GM23338 (cell line): ENCODE measurements at regions not wholly inside any gene's neighbourhood (a gene's known extent, or its start where the extent isn't known, plus 50 kb on each side); places are given as distances from the start of the nearest gene placed in this dataset.

ENCODE experiments used
- ATAC-seq: fragments of 200-7000 bp; cut with Tn5 transposase; 3 replicates; pipeline ENCODE4 v1.9.1; 2020
- DNase-seq: peaks from one replicate; pipeline ENCODE4 v3.0.0-alpha.2; 2015; ENCODE audit warnings: low spot score
- H2AFZ ChIP-seq: fragments of 200-600 bp; sonication (generic); 2 replicates; pipeline ENCODE4 v1.8.0; 2016; ENCODE audit warnings: antibody characterized with exemption, mild to moderate bottlenecking, moderate library complexity
- H3F3A ChIP-seq: fragments of 200-600 bp; sonication (generic); replicated peaks from 2 replicates; pipeline ENCODE4 v1.8.0; 2017; ENCODE audit warnings: antibody characterized with exemption, mixed run types, low read depth
- H3K27ac ChIP-seq: fragments of 200-600 bp; sonication (generic); 2 replicates; pipeline ENCODE4 v1.6.1; 2016; ENCODE audit warnings: low read depth
- H3K27me3 ChIP-seq: fragments of 200-600 bp; sonication (generic); 2 replicates; pipeline ENCODE4 v1.8.0; 2016; ENCODE audit warnings: mild to moderate bottlenecking, mixed run types, moderate library complexity; ENCODE audit not compliant: insufficient read depth
- H3K36me3 ChIP-seq: fragments of 200-600 bp; sonication (generic); 2 replicates; pipeline ENCODE4 v1.8.0; 2016; ENCODE audit warnings: mild to moderate bottlenecking; ENCODE audit not compliant: insufficient read depth
- H3K4me1 ChIP-seq: fragments of 200-600 bp; sonication (generic); 2 replicates; pipeline ENCODE4 v1.8.0; 2016; ENCODE audit warnings: mild to moderate bottlenecking, moderate library complexity; ENCODE audit not compliant: insufficient read depth
- H3K4me2 ChIP-seq: fragments of 200-600 bp; sonication (generic); 2 replicates; pipeline ENCODE4 v1.7.1; 2017; ENCODE audit warnings: mixed run types
- H3K4me3 ChIP-seq: fragments of 200-600 bp; sonication (generic); 2 replicates; pipeline ENCODE4 v1.6.1; 2016; ENCODE audit warnings: mixed run types
- H3K79me2 ChIP-seq: fragments of 200-600 bp; sonication (generic); replicated peaks from 2 replicates; pipeline ENCODE4 v1.8.0; 2017; ENCODE audit warnings: mild to moderate bottlenecking; ENCODE audit not compliant: insufficient read depth
- H3K9me2 ChIP-seq: fragments of 200-600 bp; sonication (generic); 2 replicates; pipeline ENCODE4 v1.8.0; 2017; ENCODE audit not compliant: insufficient read depth
- H4K20me1 ChIP-seq: fragments of 200-600 bp; sonication (generic); replicated peaks from 2 replicates; pipeline ENCODE4 v1.8.0; 2017; ENCODE audit warnings: mild to moderate bottlenecking; ENCODE audit not compliant: insufficient read depth
- H3K27ac Mint-ChIP-seq: 2 replicates; pipeline ENCODE4 v1.8.0; 2020; ENCODE audit warnings: inconsistent platforms, mild to moderate bottlenecking, moderate library complexity, mixed read lengths
- H3K27me3 Mint-ChIP-seq: 3 replicates; pipeline ENCODE4 v1.8.0; 2022; ENCODE audit warnings: low read depth, mild to moderate bottlenecking, moderate library complexity, mixed read lengths, inconsistent platforms; ENCODE audit not compliant: insufficient read depth, poor library complexity
- H3K36me3 Mint-ChIP-seq: 3 replicates; pipeline ENCODE4 v1.8.0; 2021; ENCODE audit warnings: low read depth, mild to moderate bottlenecking, inconsistent platforms, moderate library complexity, mixed read lengths
- H3K4me1 Mint-ChIP-seq: 3 replicates; pipeline ENCODE4 v1.8.0; 2020; ENCODE audit warnings: mild to moderate bottlenecking, inconsistent platforms, mixed read lengths
- H3K4me3 Mint-ChIP-seq: 3 replicates; pipeline ENCODE4 v1.8.0; 2021; ENCODE audit warnings: moderate library complexity, mild to moderate bottlenecking, inconsistent platforms, mixed read lengths
- H3K9me3 Mint-ChIP-seq: 3 replicates; pipeline ENCODE4 v1.8.0; 2020; ENCODE audit warnings: moderate library complexity, mild to moderate bottlenecking, inconsistent platforms, mixed read lengths
- CREB1 ChIP-seq: fragments of 250-450 bp; sonication (Bioruptor Pico); IDR thresholded peaks from 2 replicates; pipeline ENCODE4 v1.5.0; 2020; ENCODE audit warnings: low read depth, mild to moderate bottlenecking, moderate library complexity
- CTCF ChIP-seq, 2 experiments: fragments of 200-600 bp in 1 of 2; sonication (generic) in 1 of 2; conservative IDR thresholded peaks; 2 replicates each; pipeline versions ENCODE4 v1.5.1 to v1.6.1; 2016 to 2017; ENCODE audit warnings: antibody characterized with exemption in 2 of 2, low read depth in 2 of 2, mild to moderate bottlenecking in 2 of 2, moderate library complexity in 1 of 2
- EZH2 ChIP-seq: fragments of 200-600 bp; sonication (generic); IDR thresholded peaks from one replicate; pipeline ENCODE4 v1.8.0; 2017; ENCODE audit warnings: antibody characterized with exemption, mild to moderate bottlenecking, low read depth; ENCODE audit not compliant: unreplicated experiment
- EZH2phosphoT487 ChIP-seq: fragments of 200-600 bp; sonication (generic); IDR thresholded peaks from one replicate; pipeline ENCODE4 v1.8.1; 2018; ENCODE audit warnings: antibody characterized with exemption; ENCODE audit not compliant: unreplicated experiment
- JUNB ChIP-seq: IDR thresholded peaks from one replicate; pipeline ENCODE4 v1.6.1; 2016; ENCODE audit warnings: antibody characterized with exemption; ENCODE audit not compliant: unreplicated experiment
- NANOG ChIP-seq: IDR thresholded peaks from 2 replicates; pipeline ENCODE4 v1.6.1; 2016; ENCODE audit warnings: antibody characterized with exemption, borderline replicate concordance
- POLR2AphosphoS5 ChIP-seq: IDR thresholded peaks from 2 replicates; pipeline ENCODE4 v1.6.1; 2016; ENCODE audit warnings: antibody characterized with exemption, low read depth
- REST ChIP-seq: IDR thresholded peaks from one replicate; pipeline ENCODE4 v1.6.1; 2018; ENCODE audit warnings: antibody characterized with exemption; ENCODE audit not compliant: unreplicated experiment
- STAT1 ChIP-seq: IDR thresholded peaks from one replicate; pipeline ENCODE4 v1.6.1; 2016; ENCODE audit warnings: antibody characterized with exemption; ENCODE audit not compliant: unreplicated experiment
- ZNF114 ChIP-seq: fragments of 250-450 bp; sonication (Bioruptor Pico); IDR thresholded peaks from 2 replicates; pipeline ENCODE4 v1.5.0; 2020; ENCODE audit warnings: mild to moderate bottlenecking, moderate library complexity
- ZNF331 ChIP-seq: fragments of 250-450 bp; sonication (Bioruptor Pico); IDR thresholded peaks from 2 replicates; pipeline ENCODE4 v1.5.0; 2020; ENCODE audit warnings: low read depth, mild to moderate bottlenecking, moderate library complexity

GRCh38 chr5:85614489-85614888 is 1003.3 kb upstream of the COX7C start (continued):
- no peak for TF ChIP-seq REST

- no peak overlapping the region for H3K4me2 ChIP-seq
- peaks cover 28% of the 10 kb centered on the region for H3K36me3 Mint-ChIP-seq
- no peaks in the 10 kb centered on the region for H3K27me3 Mint-ChIP-seq
- ATAC-seq (no peak), DNase-seq (no peak)
- H3K9me3 Mint-ChIP-seq: peaks cover 9% of the 10 kb centered on the region
- no peaks in the 10 kb centered on the region for H3K27me3 ChIP-seq
- no peak overlapping the region for H2AFZ ChIP-seq
- no peak overlapping the region for H3K27ac Mint-ChIP-seq
- no peak overlapping the region for H3K27ac ChIP-seq
- no peaks in the 10 kb centered on the region for H3K9me2 ChIP-seq
- no peaks in the 10 kb centered on the region for H3K36me3 ChIP-seq
- H3K4me3 Mint-ChIP-seq: no peak overlapping the region
- no peaks in the 10 kb centered on the region for H3F3A ChIP-seq
- H3K79me2 ChIP-seq: no peaks in the 10 kb centered on the region
- no peak overlapping the region for H3K4me3 ChIP-seq
- H3K4me1 Mint-ChIP-seq: no peaks in the 10 kb centered on the region
- H3K4me1 ChIP-seq: no peaks in the 10 kb centered on the region
- no peaks in the 10 kb centered on the region for H4K20me1 ChIP-seq
- no peak for TF ChIP-seq CREB1
- TF ChIP-seq STAT1: no peak
- TF ChIP-seq NANOG: no peak
- TF ChIP-seq POLR2AphosphoS5: no peak
- no peak for TF ChIP-seq EZH2phosphoT487
- TF ChIP-seq JUNB: no peak
- TF ChIP-seq ZNF114 (CRISPR knock-in tag): no peak
- no peak for TF ChIP-seq ZNF331 (CRISPR knock-in tag)
- TF ChIP-seq CTCF (conservative IDR thresholded peaks at IDR 0.05; ENCODE audit: low read depth in 2 of 2): no peak
- no peak for TF ChIP-seq REST
- TF ChIP-seq EZH2: no peak
Observed at GRCh38 chr5:85621668-85622067, 996.1 kb upstream of the COX7C start.
